K562 (cell line): ENCODE measurements at regions not wholly inside any gene's neighbourhood (a gene's known extent, or its start where the extent isn't known, plus 50 kb on each side); places are given as distances from the start of the nearest gene placed in this dataset.

ENCODE experiments used
- ATAC-seq: fragments of 200-7000 bp; cut with Tn5 transposase; 3 replicates; pipeline ENCODE4 v1.9.1; 2020; ENCODE audit warnings: moderate library complexity
- BruUV-seq: library from RNA; stranded (reverse); fragments of 400-500 nt; replicated peaks from 2 replicates; lab custom pipeline; 2021; lab: Mats Ljungman, UMichigan
- CTCF ChIA-PET: fragments of 300-600 bp; formaldehyde crosslinking; extraction: SDS; loops from one replicate; lab custom pipeline; 2021; ENCODE audit warnings: low intra/inter-chr PET ratio; lab: Yijun Ruan, JAX
- POLR2A ChIA-PET: fragments of 300-600, 350-650 bp; sonication (Branson Sonifier 250); formaldehyde crosslinking; extraction: SDS; loops from one replicate; lab custom pipeline; 2021; ENCODE audit warnings: antibody characterized with exemption, inconsistent platforms; lab: Yijun Ruan, JAX
- DNase-seq, 4 experiments: peaks; one replicate each; pipeline versions ENCODE4 v3.0.0 to v3.0.0-alpha.2; 2011 to 2018; ENCODE audit warnings: low spot score in 3 of 4, mixed read lengths in 3 of 4; ENCODE audit errors: extremely low read depth in 1 of 4
- FAIRE-seq: peaks from 2 replicates; lab custom pipeline; 2011; peaks lifted over from hg19 to GRCh38; lab: Jason Lieb, UNC
- H2AFZ ChIP-seq: 2 replicates; pipeline ENCODE4 v1.6.0; 2011; ENCODE audit warnings: low read depth, low read length, control low read depth, inconsistent platforms
- H3K27ac ChIP-seq: fragments of 200-600 bp; 3 replicates; pipeline ENCODE4 v1.8.0; 2011; ENCODE audit warnings: low read depth, mild to moderate bottlenecking, control low read depth, inconsistent platforms, low read length, moderate library complexity, mixed read lengths; ENCODE audit errors: extremely low read depth
- H3K27me3 ChIP-seq, 2 experiments: fragments of 300-600 bp in 1 of 2; 2 replicates in 1 of 2; 3 replicates in 1 of 2; pipeline versions ENCODE4 v1.6.0 to v1.8.0; 2011; ENCODE audit warnings: inconsistent platforms in 2 of 2, low read length in 2 of 2, mild to moderate bottlenecking in 1 of 2, mixed read lengths in 1 of 2, moderate library complexity in 1 of 2; ENCODE audit not compliant: control insufficient read depth in 2 of 2, insufficient read depth in 2 of 2
- H3K36me3 ChIP-seq: fragments of 300-600 bp; 3 replicates; pipeline ENCODE4 v1.8.0; 2011; ENCODE audit warnings: mild to moderate bottlenecking, low read length, inconsistent platforms; ENCODE audit not compliant: control insufficient read depth, insufficient read depth
- H3K4me1 ChIP-seq, 2 experiments: fragments of 200-600 bp in 1 of 2; replicated peaks in 1 of 2; 2 replicates in 1 of 2; 3 replicates in 1 of 2; pipeline versions ENCODE4 v1.5.1 to v1.8.0; 2011; ENCODE audit warnings: inconsistent platforms in 2 of 2, low read length in 2 of 2, mild to moderate bottlenecking in 1 of 2, mixed read lengths in 1 of 2, moderate library complexity in 1 of 2; ENCODE audit not compliant: control insufficient read depth in 2 of 2, insufficient read depth in 2 of 2
- H3K4me2 ChIP-seq: 2 replicates; pipeline ENCODE4 v1.6.1; 2011; ENCODE audit warnings: low read length, control low read depth, inconsistent platforms, mixed read lengths; ENCODE audit not compliant: insufficient read depth
- H3K4me3 ChIP-seq: fragments of 200-600 bp; sonication (generic), shearing (Covaris generic); 2 replicates; pipeline ENCODE4 v1.5.1; 2016; ENCODE audit warnings: control low read depth, inconsistent platforms
- H3K79me2 ChIP-seq: fragments of 200-600 bp; 3 replicates; pipeline ENCODE4 v1.8.0; 2011; ENCODE audit warnings: low read length, inconsistent platforms; ENCODE audit not compliant: control insufficient read depth, insufficient read depth
- H3K9ac ChIP-seq, 2 experiments: 2 replicates each; pipeline versions ENCODE4 v1.6.0 to v1.6.1; 2011; ENCODE audit warnings: low read depth in 2 of 2, low read length in 2 of 2, control low read depth in 1 of 2, inconsistent platforms in 1 of 2, mild to moderate bottlenecking in 1 of 2, mixed read lengths in 1 of 2; ENCODE audit not compliant: insufficient read depth in 1 of 2
- H3K9me1 ChIP-seq: one replicate; pipeline ENCODE4 v1.6.0; 2011; ENCODE audit warnings: inconsistent platforms, mild to moderate bottlenecking, low read length, moderate library complexity; ENCODE audit not compliant: control insufficient read depth, insufficient read depth
- H3K9me3 ChIP-seq: replicated peaks from 2 replicates; pipeline ENCODE4 v1.5.1; 2011; ENCODE audit warnings: low read depth, low read length, inconsistent platforms; ENCODE audit not compliant: control insufficient read depth, insufficient read depth
- H4K20me1 ChIP-seq: replicated peaks from 2 replicates; pipeline ENCODE4 v1.6.1; 2011; ENCODE audit warnings: low read length, inconsistent platforms, mixed read lengths; ENCODE audit not compliant: control insufficient read depth, insufficient read depth
- BRD9 ChIP-seq: fragments of 450-650 bp; IDR thresholded peaks from 2 replicates; pipeline ENCODE4 v1.6.1; 2018; ENCODE audit warnings: low read depth; ENCODE audit not compliant: partially characterized antibody
- GATAD2B ChIP-seq: fragments of 450-650 bp; IDR thresholded peaks from 2 replicates; pipeline ENCODE4 v1.6.1; 2017; ENCODE audit warnings: mild to moderate bottlenecking, borderline replicate concordance
- ILK ChIP-seq: fragments of 450-650 bp; IDR thresholded peaks from 2 replicates; pipeline ENCODE4 v1.6.1; 2016; ENCODE audit warnings: missing genetic modification characterization, low read depth, mild to moderate bottlenecking, missing compliant biosample characterization, moderate library complexity, borderline replicate concordance
- NCOA2 ChIP-seq, 2 experiments: fragments of 450-650 bp; IDR thresholded peaks; 2 replicates each; pipeline ENCODE4 v1.6.1; 2018; ENCODE audit warnings: mild to moderate bottlenecking in 2 of 2, moderate library complexity in 1 of 2; ENCODE audit not compliant: partially characterized antibody in 2 of 2
- NELFE ChIP-seq: IDR thresholded peaks from 2 replicates; pipeline ENCODE4 v1.6.1; 2011; ENCODE audit warnings: mild to moderate bottlenecking; ENCODE audit not compliant: insufficient read depth, insufficient read length
- ZNF239 ChIP-seq: fragments of 250-450 bp; sonication (Bioruptor Pico); IDR thresholded peaks from 2 replicates; pipeline ENCODE4 v1.4.0; 2020; ENCODE audit warnings: mild to moderate bottlenecking
- ZNF445 ChIP-seq: fragments of 250-450 bp; sonication (Bioruptor Pico); IDR thresholded peaks from 2 replicates; pipeline ENCODE4 v1.4.0; 2020; ENCODE audit warnings: low read depth, mild to moderate bottlenecking, moderate library complexity
- ZNF511 ChIP-seq: sonication (generic); formaldehyde crosslinking; IDR thresholded peaks from 2 replicates; pipeline ENCODE4 v1.8.0; 2022; ENCODE audit warnings: mild to moderate bottlenecking, missing genetic modification reagents
- ZNF589 ChIP-seq: fragments of 200-800 bp; sonication (Bioruptor generic); IDR thresholded peaks from 2 replicates; pipeline ENCODE4 v1.6.1; 2016; ENCODE audit warnings: low read depth, missing genetic modification characterization, missing compliant biosample characterization
- WGBS: fragments of 100-300 bp; shearing (Covaris generic); methylation state at CpG from one replicate; pipeline ENCODE4 v1.1.6; 2016; ENCODE audit warnings: low coverage, mixed read lengths; ENCODE audit not compliant: insufficient coverage; ENCODE audit errors: missing lambda C conversion rate; 5-methylcytosine and 5-hydroxymethylcytosine counted together
- in situ Hi-C: fragments of 300-500 bp; cut with MboI; formaldehyde crosslinking; loops from 4 replicates; pipeline ENCODE4 v1.15.0; 2018; ENCODE audit warnings: inconsistent platforms, mixed read lengths
- intact Hi-C: fragments of 100-400 bp; cut with micrococcal nuclease; formaldehyde crosslinking; loops from 2 replicates; pipeline ENCODE4 v1.14.2; 2022

GRCh38 chr10:63884426-63884825 lies 363.2 kb downstream of the REEP3 start:
- no peak overlapping the region for H2AFZ ChIP-seq
- no peak for TF ChIP-seq GATAD2B
- TF ChIP-seq ZNF445 (CRISPR knock-in tag), result no peak
- TF ChIP-seq ZNF239 (CRISPR knock-in tag), result no peak
- TF ChIP-seq NELFE, result no peak
- no peak for TF ChIP-seq ILK (tag)
- TF ChIP-seq BRD9, result no peak
- TF ChIP-seq ZNF511, result no peak
- TF ChIP-seq NCOA2 (IDR thresholded peaks at IDR 0.05; ENCODE audit: partially characterized antibody in 2 of 2), result no peak
- TF ChIP-seq ZNF589 (CRISPR knock-in tag), result no peak
- POLR2A ChIA-PET, result no interaction called here

More at GRCh38 chr10:63884426-63884825, 363.2 kb downstream of the REEP3 start:
- ATAC-seq, result no peak
- no peaks in the 10 kb centered on the region for H3K27me3 ChIP-seq
- FAIRE-seq, result no peak
- H3K79me2 ChIP-seq, result no peaks in the 10 kb centered on the region
- no peaks in the 10 kb centered on the region for H3K9me1 ChIP-seq
- intact Hi-C loops, result no loop called here
- no peak overlapping the region for H3K4me3 ChIP-seq
- no peaks in the 10 kb centered on the region for H3K36me3 ChIP-seq
- BruUV-seq, result no TSS peak
- CTCF ChIA-PET, result no interaction called here
- peaks cover 0 to 3% of the 10 kb centered on the region in 2 experiments; a peak in 2 of 5 replicates for H3K4me1 ChIP-seq
- no peak overlapping the region for H3K4me2 ChIP-seq
- H3K9me3 ChIP-seq, result no peaks in the 10 kb centered on the region
- no peak overlapping the region for H3K27ac ChIP-seq
- 0% methylated on average over 2 of the region's 2 CpGs for WGBS
- H4K20me1 ChIP-seq, result no peaks in the 10 kb centered on the region
- H3K9ac ChIP-seq, result no peak overlapping the region
- in situ Hi-C loops, result no loop called here
- DNase-seq, result no peak
